HepG2 (cell line): ENCODE measurements at regions not wholly inside any gene's neighbourhood (a gene's known extent, or its start where the extent isn't known, plus 50 kb on each side); places are given as distances from the start of the nearest gene placed in this dataset.

Source experiments
- ATAC-seq: fragments of 200-7000 bp; cut with Tn5 transposase; 3 replicates; pipeline ENCODE4 v1.9.1; 2020; ENCODE audit warnings: mild to moderate bottlenecking, moderate library complexity
- BruUV-seq: library from RNA; stranded (reverse); fragments of 400-500 nt; replicated peaks from 2 replicates; lab custom pipeline; 2021; lab: Mats Ljungman, UMichigan
- CTCF ChIA-PET: fragments of 300-600 bp; formaldehyde crosslinking; extraction: SDS; loops from one replicate; lab custom pipeline; 2021; ENCODE audit warnings: low total read pairs, inconsistent platforms, low intra/inter-chr PET ratio; lab: Yijun Ruan, JAX
- POLR2A ChIA-PET: fragments of 350-600 bp; sonication (Branson Sonifier 250); formaldehyde crosslinking; loops from one replicate; lab custom pipeline; 2020; ENCODE audit warnings: antibody characterized with exemption, inconsistent platforms; lab: Yijun Ruan, JAX
- DNase-seq: peaks from one replicate; pipeline ENCODE4 v3.0.0-alpha.2; 2015; ENCODE audit warnings: low spot score
- FAIRE-seq: peaks from 3 replicates; lab custom pipeline; 2011; peaks lifted over from hg19 to GRCh38; lab: Jason Lieb, UNC
- H2AFZ ChIP-seq: one replicate; pipeline ENCODE4 v1.6.1; 2011; ENCODE audit warnings: low read length, inconsistent platforms
- H3K27ac ChIP-seq: fragments of 300-600 bp; 3 replicates; pipeline ENCODE4 v1.8.0; 2011; ENCODE audit warnings: mixed run types, mild to moderate bottlenecking, mixed read lengths, low read length, inconsistent platforms; ENCODE audit not compliant: insufficient read depth; ENCODE audit errors: extremely low read length
- H3K27me3 ChIP-seq, 2 experiments: fragments of 200-600 bp in 1 of 2; 2 replicates in 1 of 2; 3 replicates in 1 of 2; pipeline versions ENCODE4 v1.6.0 to v1.8.0; 2011; ENCODE audit warnings: low read length in 2 of 2, mild to moderate bottlenecking in 2 of 2, moderate library complexity in 2 of 2, inconsistent platforms in 1 of 2; ENCODE audit not compliant: insufficient read depth in 2 of 2, control insufficient read depth in 1 of 2
- H3K36me3 ChIP-seq, 2 experiments: fragments of 200-600 bp in 1 of 2; replicated peaks in 1 of 2; 2 replicates in 1 of 2; 3 replicates in 1 of 2; pipeline versions ENCODE4 v1.5.1 to v1.8.0; 2011; ENCODE audit warnings: low read length in 2 of 2, inconsistent platforms in 1 of 2; ENCODE audit not compliant: insufficient read depth in 2 of 2, control insufficient read depth in 1 of 2
- H3K4me1 ChIP-seq: 2 replicates; pipeline ENCODE4 v1.5.1; 2012; ENCODE audit warnings: low read length, inconsistent platforms; ENCODE audit not compliant: insufficient read depth
- H3K4me2 ChIP-seq: 2 replicates; pipeline ENCODE4 v1.6.0; 2011; ENCODE audit warnings: low read depth, low read length, inconsistent platforms
- H3K4me3 ChIP-seq, 3 experiments: fragments of 200-600 bp in 1 of 3; sonication (generic), shearing (Covaris generic) in 1 of 3; replicated peaks in 1 of 3; 2 replicates each; pipeline ENCODE4 v1.5.1; 2011 to 2016; ENCODE audit warnings: low read length in 3 of 3, inconsistent platforms in 2 of 3, low read depth in 2 of 3, mild to moderate bottlenecking in 2 of 3, control low read depth in 1 of 3, mixed read lengths in 1 of 3; ENCODE audit not compliant: insufficient read depth in 1 of 3
- H3K79me2 ChIP-seq: one replicate; pipeline ENCODE4 v1.6.1; 2011; ENCODE audit warnings: low read length, inconsistent platforms; ENCODE audit not compliant: insufficient read depth
- H3K9ac ChIP-seq: 2 replicates; pipeline ENCODE4 v1.6.0; 2011; ENCODE audit warnings: mild to moderate bottlenecking, low read depth, low read length, inconsistent platforms; ENCODE audit not compliant: insufficient read depth
- H3K9me3 ChIP-seq: 2 replicates; pipeline ENCODE4 v1.5.1; 2012; ENCODE audit warnings: mild to moderate bottlenecking, low read length
- H4K20me1 ChIP-seq: 2 replicates; pipeline ENCODE4 v1.6.0; 2011; ENCODE audit warnings: inconsistent platforms, mild to moderate bottlenecking, low read length, moderate library complexity; ENCODE audit not compliant: insufficient read depth
- HMGXB3 ChIP-seq: sonication (generic); formaldehyde crosslinking; IDR thresholded peaks from 2 replicates; pipeline ENCODE4 v1.4.0; 2020; ENCODE audit warnings: missing genetic modification reagents, borderline replicate concordance
- RFX5 ChIP-seq: IDR thresholded peaks from 2 replicates; pipeline ENCODE4 v1.6.1; 2011; ENCODE audit warnings: low read depth, low read length, improper control_type of control experiment
- SIX4 ChIP-seq: sonication (generic); formaldehyde crosslinking; IDR thresholded peaks from 2 replicates; pipeline ENCODE4 v1.4.0; 2020; ENCODE audit warnings: missing genetic modification reagents
- TCF7 ChIP-seq: sonication (generic); IDR thresholded peaks from 2 replicates; pipeline ENCODE4 v1.6.1; 2016; ENCODE audit warnings: antibody characterized with exemption, low read depth
- ZNF34 ChIP-seq: sonication (generic); formaldehyde crosslinking; IDR thresholded peaks from 2 replicates; pipeline ENCODE4 v1.4.0; 2020; ENCODE audit warnings: mild to moderate bottlenecking, missing genetic modification reagents, borderline replicate concordance
- ZNF547 ChIP-seq: sonication (generic); formaldehyde crosslinking; IDR thresholded peaks from 2 replicates; pipeline ENCODE4 v1.5.1; 2020; ENCODE audit warnings: mild to moderate bottlenecking, missing genetic modification reagents
- ZSCAN29 ChIP-seq: sonication (generic); formaldehyde crosslinking; conservative IDR thresholded peaks from 2 replicates; pipeline ENCODE4 v1.4.0; 2020; ENCODE audit warnings: mild to moderate bottlenecking, missing genetic modification reagents
- WGBS: methylation state at CpG from one replicate; pipeline ENCODE4 v1.1.6; 2017; ENCODE audit warnings: low lambda C conversion rate; 5-methylcytosine and 5-hydroxymethylcytosine counted together
- in situ Hi-C: cut with HindIII; loops from 2 replicates; pipeline ENCODE4 v1.10.0; 2017; ENCODE audit warnings: low pct_unique_long_range_greater_than_20kb; ENCODE audit not compliant: extremely low pct_ligation_motif_present
- intact Hi-C: fragments of 100-400 bp; cut with micrococcal nuclease; formaldehyde crosslinking; loops from one replicate; pipeline ENCODE4 v1.10.0; 2022; ENCODE audit not compliant: unreplicated experiment
- TF ChIP-seq, protein P1 (sequence below): sonication (generic); formaldehyde crosslinking; IDR thresholded peaks from 2 replicates; pipeline ENCODE4 v1.5.1; 2020; ENCODE audit warnings: mild to moderate bottlenecking, missing genetic modification reagents, borderline replicate concordance

DNA sequence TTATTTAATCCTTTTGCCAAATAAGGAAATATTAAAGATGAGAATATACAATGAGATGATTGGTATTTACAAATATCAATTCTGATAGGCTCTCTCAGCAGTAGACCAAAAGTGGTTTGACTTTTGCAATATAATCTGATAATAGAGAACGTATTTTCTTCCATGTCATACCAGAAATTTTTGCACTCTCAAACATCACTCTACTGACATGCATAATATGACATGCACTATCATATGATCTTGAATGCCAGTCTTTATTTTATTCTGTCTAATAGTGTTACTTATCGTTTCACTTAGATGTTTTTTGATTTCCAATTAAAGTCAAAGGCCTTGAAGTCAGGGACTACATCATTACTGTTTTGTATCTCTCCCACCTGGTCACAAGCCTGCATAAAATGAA lies 259.2 kb downstream of the PCDH7 start:
- no peaks in the 10 kb centered on the region for H3K36me3 ChIP-seq
- no peak for TF ChIP-seq TCF7
- TF ChIP-seq, all 625 proteins: peak for 0
- BruUV-seq: no TSS peak
- Histone ChIP-seq H3K27ac (no peak overlapping the region), H3K4me1 (no peaks in the 10 kb centered on the region), H3K79me2 (no peaks in the 10 kb centered on the region), H3K9ac (no peak overlapping the region), H3K9me3 (no peaks in the 10 kb centered on the region), H2AFZ (no peak overlapping the region), H3K27me3 (no peaks in the 10 kb centered on the region), H3K4me2 (no peak overlapping the region), H3K4me3 (no peak overlapping the region), H4K20me1 (no peaks in the 10 kb centered on the region)
- ChIA-PET CTCF (no interaction called here), POLR2A (no interaction called here)
- DNase-seq (no peak), FAIRE-seq (no peak), ATAC-seq (no peak)
- 10% methylated on average over 2 of the region's 2 CpGs for WGBS
- in situ Hi-C loops: no loop called here
- intact Hi-C loops: no loop called here

GRCh38 chr4:30989508-30989907 lies 269.3 kb downstream of the PCDH7 start:
- Histone ChIP-seq H3K27ac (no peak overlapping the region), H3K4me3 (no peak overlapping the region), H4K20me1 (no peaks in the 10 kb centered on the region), H3K79me2 (no peaks in the 10 kb centered on the region), H3K27me3 (no peaks in the 10 kb centered on the region), H3K36me3 (no peaks in the 10 kb centered on the region), H3K9me3 (no peaks in the 10 kb centered on the region), H3K4me2 (no peak overlapping the region), H3K4me1 (no peaks in the 10 kb centered on the region), H2AFZ (no peak overlapping the region), H3K9ac (no peak overlapping the region)
- FAIRE-seq (no peak), DNase-seq (no peak), ATAC-seq (no peak)
- ChIA-PET CTCF (no interaction called here), POLR2A (no interaction called here)
- WGBS: 100% methylated on average over 1 of the region's 1 CpG
- no TSS peak for BruUV-seq
- in situ Hi-C loops (no loop called here), intact Hi-C loops (no loop called here)
- TF ChIP-seq ZNF547 (no peak), SIX4 (no peak), RFX5 (no peak), ZSCAN29 (CRISPR knock-in tag) (no peak), ZNF34 (CRISPR knock-in tag) (no peak), HMGXB3 (CRISPR knock-in tag) (no peak)
- TF ChIP-seq, protein P1, sequence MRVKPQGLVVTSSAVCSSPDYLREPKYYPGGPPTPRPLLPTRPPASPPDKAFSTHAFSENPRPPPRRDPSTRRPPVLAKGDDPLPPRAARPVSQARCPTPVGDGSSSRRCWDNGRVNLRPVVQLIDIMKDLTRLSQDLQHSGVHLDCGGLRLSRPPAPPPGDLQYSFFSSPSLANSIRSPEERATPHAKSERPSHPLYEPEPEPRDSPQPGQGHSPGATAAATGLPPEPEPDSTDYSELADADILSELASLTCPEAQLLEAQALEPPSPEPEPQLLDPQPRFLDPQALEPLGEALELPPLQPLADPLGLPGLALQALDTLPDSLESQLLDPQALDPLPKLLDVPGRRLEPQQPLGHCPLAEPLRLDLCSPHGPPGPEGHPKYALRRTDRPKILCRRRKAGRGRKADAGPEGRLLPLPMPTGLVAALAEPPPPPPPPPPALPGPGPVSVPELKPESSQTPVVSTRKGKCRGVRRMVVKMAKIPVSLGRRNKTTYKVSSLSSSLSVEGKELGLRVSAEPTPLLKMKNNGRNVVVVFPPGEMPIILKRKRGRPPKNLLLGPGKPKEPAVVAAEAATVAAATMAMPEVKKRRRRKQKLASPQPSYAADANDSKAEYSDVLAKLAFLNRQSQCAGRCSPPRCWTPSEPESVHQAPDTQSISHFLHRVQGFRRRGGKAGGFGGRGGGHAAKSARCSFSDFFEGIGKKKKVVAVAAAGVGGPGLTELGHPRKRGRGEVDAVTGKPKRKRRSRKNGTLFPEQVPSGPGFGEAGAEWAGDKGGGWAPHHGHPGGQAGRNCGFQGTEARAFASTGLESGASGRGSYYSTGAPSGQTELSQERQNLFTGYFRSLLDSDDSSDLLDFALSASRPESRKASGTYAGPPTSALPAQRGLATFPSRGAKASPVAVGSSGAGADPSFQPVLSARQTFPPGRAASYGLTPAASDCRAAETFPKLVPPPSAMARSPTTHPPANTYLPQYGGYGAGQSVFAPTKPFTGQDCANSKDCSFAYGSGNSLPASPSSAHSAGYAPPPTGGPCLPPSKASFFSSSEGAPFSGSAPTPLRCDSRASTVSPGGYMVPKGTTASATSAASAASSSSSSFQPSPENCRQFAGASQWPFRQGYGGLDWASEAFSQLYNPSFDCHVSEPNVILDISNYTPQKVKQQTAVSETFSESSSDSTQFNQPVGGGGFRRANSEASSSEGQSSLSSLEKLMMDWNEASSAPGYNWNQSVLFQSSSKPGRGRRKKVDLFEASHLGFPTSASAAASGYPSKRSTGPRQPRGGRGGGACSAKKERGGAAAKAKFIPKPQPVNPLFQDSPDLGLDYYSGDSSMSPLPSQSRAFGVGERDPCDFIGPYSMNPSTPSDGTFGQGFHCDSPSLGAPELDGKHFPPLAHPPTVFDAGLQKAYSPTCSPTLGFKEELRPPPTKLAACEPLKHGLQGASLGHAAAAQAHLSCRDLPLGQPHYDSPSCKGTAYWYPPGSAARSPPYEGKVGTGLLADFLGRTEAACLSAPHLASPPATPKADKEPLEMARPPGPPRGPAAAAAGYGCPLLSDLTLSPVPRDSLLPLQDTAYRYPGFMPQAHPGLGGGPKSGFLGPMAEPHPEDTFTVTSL (CRISPR knock-in tag): no peak
